IgD-negative memory B cell (primary cell): ENCODE measurements at regions not wholly inside any gene's neighbourhood (a gene's known extent, or its start where the extent isn't known, plus 50 kb on each side); places are given as distances from the start of the nearest gene placed in this dataset.

Experiments
- H3K27ac Mint-ChIP-seq, 3 donors: one replicate each; pipeline ENCODE4 v1.8.0; 2020 to 2022; ENCODE audit warnings: mild to moderate bottlenecking in 3 of 3, mixed read lengths in 3 of 3, moderate library complexity in 1 of 3
- H3K27me3 Mint-ChIP-seq: one replicate; pipeline ENCODE4 v1.8.0; 2021; ENCODE audit warnings: mixed read lengths
- H3K36me3 Mint-ChIP-seq: one replicate; pipeline ENCODE4 v1.8.0; 2020; ENCODE audit warnings: mild to moderate bottlenecking, mixed read lengths
- H3K4me1 Mint-ChIP-seq, 3 donors: one replicate each; pipeline ENCODE4 v1.8.0; 2020 to 2022; ENCODE audit warnings: mixed read lengths in 3 of 3, mild to moderate bottlenecking in 1 of 3
- H3K4me3 Mint-ChIP-seq, 4 donors: one replicate each; pipeline ENCODE4 v1.8.0; 2020 to 2022; ENCODE audit warnings: mild to moderate bottlenecking in 4 of 4, mixed read lengths in 4 of 4, moderate library complexity in 3 of 4
- H3K9me3 Mint-ChIP-seq, 3 donors: one replicate each; pipeline ENCODE4 v1.8.0; 2020 to 2021; ENCODE audit warnings: mixed read lengths in 3 of 3, mild to moderate bottlenecking in 1 of 3

GRCh38 chr20:24334830-24335229 lies 134.6 kb upstream of the SYNDIG1 start:
- peaks cover 0 to 3% (median 1%) of the 10 kb centered on the region in 3 donors for H3K9me3 Mint-ChIP-seq
- H3K4me1 Mint-ChIP-seq = no peaks in the 10 kb centered on the region
- no peak overlapping the region for H3K27ac Mint-ChIP-seq
- no peak overlapping the region for H3K4me3 Mint-ChIP-seq
- H3K36me3 Mint-ChIP-seq = no peaks in the 10 kb centered on the region
- peaks cover 3% of the 10 kb centered on the region for H3K27me3 Mint-ChIP-seq

DNA sequence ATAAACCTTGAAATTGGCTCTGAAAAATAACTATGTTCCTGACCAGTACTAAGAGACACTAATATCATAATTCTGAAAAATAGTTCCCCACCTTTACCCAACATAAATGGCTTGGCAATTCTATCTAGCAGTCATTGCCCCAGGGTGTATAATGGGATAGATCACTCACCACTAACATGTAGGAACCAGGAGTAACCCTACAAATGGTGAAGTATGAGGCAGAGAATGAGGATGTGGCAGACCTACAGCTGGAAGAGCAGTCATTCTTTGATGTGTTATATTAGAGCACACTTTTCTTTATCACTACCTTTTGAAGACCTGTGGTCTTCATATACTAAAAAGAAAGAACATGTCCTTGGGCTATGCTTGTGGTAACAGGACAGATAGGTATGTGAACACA lies 136.5 kb upstream of the SYNDIG1 start:
- H3K27ac Mint-ChIP-seq = no peak overlapping the region
- peaks cover 3% of the 10 kb centered on the region for H3K27me3 Mint-ChIP-seq
- peaks cover 0 to 3% (median 1%) of the 10 kb centered on the region in 3 donors for H3K9me3 Mint-ChIP-seq
- no peak overlapping the region for H3K4me3 Mint-ChIP-seq
- H3K4me1 Mint-ChIP-seq = no peaks in the 10 kb centered on the region
- H3K36me3 Mint-ChIP-seq = no peaks in the 10 kb centered on the region

DNA sequence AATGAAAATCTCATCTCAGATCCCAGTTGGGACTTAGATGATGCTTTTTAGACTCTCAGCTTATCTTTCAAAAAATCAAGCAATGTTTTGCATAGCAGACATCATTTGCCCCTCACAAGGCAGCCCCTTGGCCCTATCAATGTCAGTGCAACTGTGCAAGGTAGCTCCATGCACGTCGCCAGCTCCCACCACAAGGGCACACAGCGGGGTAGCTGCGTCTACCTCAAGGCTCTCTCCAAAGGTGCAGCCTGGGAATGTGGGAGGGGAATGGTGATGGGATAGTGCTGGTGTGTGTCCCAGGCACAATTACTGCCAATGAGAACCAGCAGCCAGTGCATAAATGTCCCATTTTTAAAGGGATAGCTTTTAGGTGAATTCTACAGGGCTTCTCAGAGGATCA lies 137.5 kb upstream of the SYNDIG1 start:
- peaks cover 0 to 3% (median 1%) of the 10 kb centered on the region in 3 donors for H3K9me3 Mint-ChIP-seq
- H3K27ac Mint-ChIP-seq = no peak overlapping the region
- no peaks in the 10 kb centered on the region for H3K4me1 Mint-ChIP-seq
- peaks cover 3% of the 10 kb centered on the region for H3K27me3 Mint-ChIP-seq
- no peaks in the 10 kb centered on the region for H3K36me3 Mint-ChIP-seq
- no peak overlapping the region for H3K4me3 Mint-ChIP-seq

DNA sequence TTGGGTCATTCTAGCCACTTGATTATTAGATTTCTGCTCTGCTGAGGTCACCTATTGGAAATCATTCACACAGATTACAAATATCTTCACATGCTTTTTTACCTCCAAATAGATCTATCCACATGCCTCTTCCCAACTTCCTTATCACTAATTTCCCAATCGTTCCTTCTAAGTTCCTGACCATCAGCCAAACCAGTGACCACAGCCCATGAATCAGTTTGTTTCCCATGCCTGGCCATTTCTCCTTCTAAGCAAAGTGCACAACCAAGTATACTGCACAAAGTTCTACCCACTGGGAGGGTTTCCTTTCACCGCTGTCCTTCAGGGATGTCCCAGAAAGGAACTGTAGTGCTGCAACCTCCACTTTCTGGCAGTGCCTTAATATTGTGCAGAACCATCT lies 140.5 kb upstream of the SYNDIG1 start:
- no peaks in the 10 kb centered on the region for H3K36me3 Mint-ChIP-seq
- H3K4me1 Mint-ChIP-seq = no peaks in the 10 kb centered on the region
- H3K27ac Mint-ChIP-seq = no peak overlapping the region
- H3K9me3 Mint-ChIP-seq = no peaks in the 10 kb centered on the region
- no peak overlapping the region for H3K4me3 Mint-ChIP-seq
- peaks cover 6% of the 10 kb centered on the region for H3K27me3 Mint-ChIP-seq

- no peaks in the 10 kb centered on the region for H3K9me3 Mint-ChIP-seq
These were observed 147.5 kb upstream of the SYNDIG1 start for GRCh38 chr20:24321973-24322372.

GRCh38 chr20:24318569-24319352 lies 150.7 kb upstream of the SYNDIG1 start:
- H3K9me3 Mint-ChIP-seq = no peaks in the 10 kb centered on the region
- H3K27me3 Mint-ChIP-seq = no peaks in the 10 kb centered on the region
- H3K27ac Mint-ChIP-seq = no peak overlapping the region
- no peaks in the 10 kb centered on the region for H3K36me3 Mint-ChIP-seq
- no peak overlapping the region for H3K4me3 Mint-ChIP-seq
- peaks cover 0 to 6% (median 0%) of the 10 kb centered on the region in 3 donors for H3K4me1 Mint-ChIP-seq

More at GRCh38 chr20:24321973-24322372, 147.5 kb upstream of the SYNDIG1 start:
- Mint-ChIP-seq H3K4me3 (no peak overlapping the region), H3K27ac (no peak overlapping the region), H3K27me3 (peaks cover 3% of the 10 kb centered on the region), H3K4me1 (peaks cover 0 to 6% (median 0%) of the 10 kb centered on the region in 3 donors), H3K36me3 (no peaks in the 10 kb centered on the region)

- Mint-ChIP-seq H3K27ac (no peak overlapping the region), H3K36me3 (no peaks in the 10 kb centered on the region), H3K4me3 (no peak overlapping the region)
These were observed 152.2 kb upstream of the SYNDIG1 start for GRCh38 chr20:24317224-24317623.

GRCh38 chr20:24316731-24317130 lies 152.7 kb upstream of the SYNDIG1 start:
- Mint-ChIP-seq H3K27ac (no peak overlapping the region), H3K4me1 (peaks cover 0 to 6% (median 0%) of the 10 kb centered on the region in 3 donors), H3K9me3 (no peaks in the 10 kb centered on the region), H3K36me3 (no peaks in the 10 kb centered on the region), H3K27me3 (no peaks in the 10 kb centered on the region), H3K4me3 (no peak overlapping the region)

More at GRCh38 chr20:24317224-24317623, 152.2 kb upstream of the SYNDIG1 start:
- peaks cover 0 to 6% (median 0%) of the 10 kb centered on the region in 3 donors for H3K4me1 Mint-ChIP-seq
- no peaks in the 10 kb centered on the region for H3K27me3 Mint-ChIP-seq
- H3K9me3 Mint-ChIP-seq = no peaks in the 10 kb centered on the region

DNA sequence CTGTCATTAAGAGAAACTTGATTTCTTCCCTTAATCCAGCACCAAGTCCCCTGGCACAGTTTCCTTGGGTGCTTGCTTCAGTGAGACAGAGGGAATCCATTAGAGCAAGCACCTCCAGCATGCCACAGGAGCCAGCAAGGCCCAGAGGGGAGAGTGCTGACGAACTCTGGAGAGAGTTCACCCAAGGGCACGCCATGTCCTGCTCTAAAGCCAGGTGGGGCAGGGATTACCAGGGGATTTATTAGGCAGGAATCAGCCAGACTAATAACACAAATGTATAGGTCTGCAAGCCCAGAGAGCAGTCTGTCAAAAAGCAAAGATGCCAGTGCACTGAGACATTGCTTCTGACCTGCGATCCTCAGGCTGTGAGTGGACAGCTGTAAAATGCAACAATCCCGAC lies 155.4 kb upstream of the SYNDIG1 start:
- H3K4me1 Mint-ChIP-seq = peaks cover 0 to 6% (median 0%) of the 10 kb centered on the region in 3 donors
- H3K9me3 Mint-ChIP-seq = peaks cover 0 to 3% (median 0%) of the 10 kb centered on the region in 3 donors
- H3K36me3 Mint-ChIP-seq = no peaks in the 10 kb centered on the region
- H3K4me3 Mint-ChIP-seq = no peak overlapping the region
- no peaks in the 10 kb centered on the region for H3K27me3 Mint-ChIP-seq
- no peak overlapping the region for H3K27ac Mint-ChIP-seq

DNA sequence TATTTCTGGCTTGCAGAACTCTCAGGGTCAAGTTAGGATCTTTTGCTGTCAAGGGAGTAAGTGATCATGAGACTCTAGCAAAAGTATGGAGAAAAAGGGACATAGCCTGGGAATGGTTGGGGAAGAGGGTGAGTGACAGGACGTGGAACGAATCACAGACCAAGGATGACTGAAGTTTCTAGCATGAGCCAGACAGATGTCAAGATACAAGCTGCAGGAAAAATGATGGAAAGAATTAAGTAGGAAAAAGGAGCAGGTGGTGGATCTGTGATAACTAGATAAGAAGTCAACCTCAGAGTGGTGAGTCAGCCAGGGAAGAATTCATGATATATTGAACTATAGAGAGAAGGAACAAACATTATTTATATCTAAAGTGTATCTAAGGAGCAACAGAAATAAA lies 159.8 kb upstream of the SYNDIG1 start:
- H3K27me3 Mint-ChIP-seq = no peaks in the 10 kb centered on the region
- H3K27ac Mint-ChIP-seq = no peak overlapping the region
- no peaks in the 10 kb centered on the region for H3K36me3 Mint-ChIP-seq
- H3K9me3 Mint-ChIP-seq = peaks cover 0 to 5% (median 0%) of the 10 kb centered on the region in 3 donors
- H3K4me3 Mint-ChIP-seq = no peak overlapping the region
- H3K4me1 Mint-ChIP-seq = no peaks in the 10 kb centered on the region

- peaks cover 0 to 1% (median 0%) of the 10 kb centered on the region in 3 donors for H3K9me3 Mint-ChIP-seq
These were observed 164.1 kb upstream of the SYNDIG1 start for GRCh38 chr20:24305371-24305770.

DNA sequence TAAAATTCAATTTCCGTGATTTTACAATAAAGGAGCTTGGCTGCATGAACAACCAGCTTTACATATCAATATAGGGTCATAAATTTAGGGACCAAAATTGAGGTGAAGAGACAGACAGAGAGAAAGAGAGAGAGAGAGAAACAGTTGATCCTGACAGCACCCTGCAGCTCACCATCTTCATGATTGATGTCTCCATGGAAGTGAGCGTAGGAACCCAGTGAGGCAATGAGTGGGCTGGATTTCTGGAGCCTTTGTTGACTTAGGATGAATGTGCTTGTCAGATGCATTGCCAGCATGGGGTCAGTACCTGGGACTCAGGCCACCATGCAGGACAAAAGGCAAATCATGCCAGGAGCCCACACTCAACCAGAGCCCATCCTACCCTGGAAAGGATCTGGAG lies 165.1 kb upstream of the SYNDIG1 start:
- Mint-ChIP-seq H3K4me1 (no peaks in the 10 kb centered on the region), H3K36me3 (no peaks in the 10 kb centered on the region), H3K27ac (no peak overlapping the region), H3K27me3 (no peaks in the 10 kb centered on the region), H3K9me3 (peaks cover 0 to 1% (median 0%) of the 10 kb centered on the region in 3 donors), H3K4me3 (no peak overlapping the region)

More at GRCh38 chr20:24305371-24305770, 164.1 kb upstream of the SYNDIG1 start:
- Mint-ChIP-seq H3K4me3 (no peak overlapping the region), H3K4me1 (no peaks in the 10 kb centered on the region), H3K36me3 (no peaks in the 10 kb centered on the region), H3K27ac (no peak overlapping the region), H3K27me3 (no peaks in the 10 kb centered on the region)

DNA sequence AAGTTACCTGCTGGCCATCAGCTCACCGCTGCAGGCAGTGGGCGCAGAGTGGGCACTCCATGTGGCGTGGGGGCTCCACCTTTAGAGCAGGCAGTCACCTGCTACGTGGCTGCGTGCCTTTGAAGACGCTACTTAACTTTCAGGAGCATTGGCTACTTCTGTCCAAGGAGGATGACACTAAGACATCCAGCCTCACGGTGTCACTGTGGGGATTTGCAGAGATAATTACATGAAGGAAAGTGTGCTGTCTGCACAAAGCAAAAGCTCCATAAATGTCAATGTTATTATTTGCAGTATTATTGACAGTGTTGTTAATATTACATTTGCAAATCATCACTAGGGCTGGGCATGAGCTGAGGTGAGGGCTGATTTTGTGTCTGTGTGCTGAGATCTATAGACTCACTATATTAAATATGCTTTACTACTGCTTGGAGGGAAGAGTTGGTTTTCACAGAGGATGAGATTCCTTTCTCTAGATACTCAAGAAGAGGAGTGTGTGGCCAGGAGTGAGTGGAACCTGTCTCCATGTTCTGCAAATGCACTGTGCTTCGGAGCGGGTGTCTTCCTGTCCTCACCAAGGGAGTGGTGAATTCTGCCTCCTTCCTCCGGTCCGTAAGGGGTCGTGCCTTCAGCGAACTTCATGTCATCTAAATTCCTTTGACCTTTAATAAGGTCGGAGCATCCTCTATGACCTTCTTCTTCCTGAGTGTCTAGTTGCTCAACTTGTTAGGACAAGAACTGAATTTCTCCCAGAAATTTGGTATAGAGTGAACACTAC lies 165.8 kb upstream of the SYNDIG1 start:
- peaks cover 0 to 1% (median 0%) of the 10 kb centered on the region in 3 donors for H3K9me3 Mint-ChIP-seq
- no peak overlapping the region for H3K27ac Mint-ChIP-seq
- no peaks in the 10 kb centered on the region for H3K36me3 Mint-ChIP-seq
- H3K27me3 Mint-ChIP-seq = no peaks in the 10 kb centered on the region
- no peak overlapping the region for H3K4me3 Mint-ChIP-seq
- H3K4me1 Mint-ChIP-seq = no peaks in the 10 kb centered on the region

DNA sequence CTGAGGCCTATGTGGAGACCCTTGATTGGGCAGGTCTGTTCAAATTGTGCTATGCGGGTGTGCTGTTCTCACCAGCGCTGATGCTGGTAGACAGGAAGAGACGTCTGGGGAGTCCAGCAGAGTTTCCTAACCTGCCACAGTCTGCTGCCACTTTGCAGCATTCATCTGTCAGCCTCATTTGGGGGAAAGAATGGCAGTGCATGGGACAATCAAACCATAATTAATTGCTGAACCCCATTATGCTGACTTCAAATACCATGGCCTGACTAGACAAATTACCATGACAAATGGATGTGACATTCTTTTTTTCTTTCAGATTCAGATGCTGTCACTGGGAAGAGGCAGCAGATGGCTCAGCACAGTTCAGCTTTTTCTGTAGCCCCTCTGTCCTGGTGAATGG lies 171.4 kb upstream of the SYNDIG1 start:
- Mint-ChIP-seq H3K9me3 (no peaks in the 10 kb centered on the region), H3K4me3 (peak overlapping the region in 1 of 4 donors; percentile 23), H3K27ac (no peak overlapping the region), H3K27me3 (no peaks in the 10 kb centered on the region), H3K36me3 (peaks cover 1% of the 10 kb centered on the region), H3K4me1 (no peaks in the 10 kb centered on the region)

DNA sequence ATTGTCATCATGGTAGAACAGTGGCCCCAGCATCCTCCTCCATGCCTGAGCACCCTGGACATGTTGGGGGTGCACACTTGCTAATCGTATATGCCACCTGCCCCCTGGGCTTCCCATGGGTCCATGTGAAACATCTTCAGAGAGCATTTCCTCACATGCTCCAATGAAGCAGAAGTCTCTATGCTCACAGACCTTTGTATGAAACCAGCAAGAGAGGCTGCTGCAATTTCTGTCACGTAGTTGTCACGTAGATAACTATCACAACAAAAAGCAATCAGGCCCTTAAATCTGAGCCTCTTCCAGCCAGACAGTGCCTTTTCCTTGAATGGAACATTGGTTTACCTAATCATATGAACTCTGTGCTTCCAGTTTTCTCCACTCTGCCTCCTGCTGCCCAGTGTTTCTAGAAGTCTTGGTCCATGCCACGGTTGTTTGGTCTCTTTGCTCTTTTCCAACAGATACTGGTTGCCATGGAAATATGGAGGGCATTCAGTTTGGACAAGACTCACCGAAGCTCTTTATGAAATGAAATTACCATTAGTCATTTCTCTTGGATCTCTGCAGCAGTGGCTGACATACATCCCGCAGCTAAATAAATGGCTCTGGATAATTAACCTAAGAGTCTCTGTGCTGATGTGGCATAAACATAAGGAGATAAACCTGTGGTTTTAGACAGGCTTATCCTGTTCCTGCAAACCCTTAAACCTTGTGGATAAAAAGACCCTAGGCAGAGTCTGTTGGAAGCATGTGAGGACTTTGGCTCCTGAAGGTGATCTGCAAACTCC lies 172.8 kb upstream of the SYNDIG1 start:
- Mint-ChIP-seq H3K4me3 (no peak overlapping the region), H3K27ac (peak overlapping the region in 1 of 3 donors; percentile 14), H3K36me3 (peaks cover 1% of the 10 kb centered on the region), H3K4me1 (peaks cover 0 to 1% (median 0%) of the 10 kb centered on the region in 3 donors), H3K27me3 (no peaks in the 10 kb centered on the region), H3K9me3 (no peaks in the 10 kb centered on the region)
